ENCODE measurements at regions not wholly inside any gene's neighbourhood (a gene's known extent, or its start where the extent isn't known, plus 50 kb on each side); places are given as distances from the start of the nearest gene placed in this dataset.
A peak's percentile ranks its signal among the peaks of the same experiment; 100 is the strongest.

DNA sequence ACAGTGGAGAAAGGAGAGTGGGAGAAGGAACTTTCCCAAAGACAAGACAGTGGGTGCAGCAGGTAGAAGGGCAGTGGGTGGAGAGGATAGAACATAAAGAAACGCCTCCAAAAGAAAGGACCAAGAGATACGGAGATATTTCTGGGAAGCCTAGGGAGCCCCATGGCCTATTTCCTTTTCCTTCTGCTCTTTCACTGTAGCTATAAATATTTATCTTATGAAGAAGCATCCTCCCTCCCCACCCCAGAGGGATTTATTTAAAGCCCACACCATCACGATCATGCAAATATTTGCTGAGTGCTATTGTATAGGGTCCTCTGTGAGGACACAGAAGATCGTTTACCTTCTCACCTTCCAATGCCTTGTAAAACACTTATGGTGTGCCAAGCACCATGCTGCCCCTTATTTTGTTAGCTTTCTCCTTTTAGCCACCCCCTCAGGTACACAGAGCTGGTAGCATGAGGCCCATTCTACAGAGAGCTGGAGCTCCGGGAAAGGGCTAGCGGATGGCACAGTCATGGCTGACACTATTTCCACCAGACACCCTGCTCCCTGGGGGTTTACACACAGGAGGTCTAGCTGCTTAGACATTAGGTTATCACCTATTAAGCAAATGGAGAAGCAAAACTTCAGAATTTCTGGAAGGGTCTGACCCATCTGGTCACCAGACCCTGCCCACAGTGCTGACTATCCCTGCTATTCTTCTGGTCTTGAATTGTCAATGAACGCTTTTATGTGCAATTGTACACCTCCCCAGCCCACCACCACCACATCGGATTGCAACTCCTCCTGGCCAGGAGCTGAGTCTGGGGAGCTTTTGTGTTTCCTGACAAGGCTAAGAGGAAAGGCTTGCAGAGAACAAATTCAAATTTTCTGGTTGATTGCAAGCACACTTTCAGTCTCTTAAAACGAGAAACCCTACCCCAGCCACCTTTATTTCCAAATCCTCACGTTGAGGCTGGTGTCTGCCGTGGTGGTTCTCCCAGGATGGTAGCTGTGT is 91.8 kb upstream of the KLF7 start:
- DNase-seq = no peak

DNA sequence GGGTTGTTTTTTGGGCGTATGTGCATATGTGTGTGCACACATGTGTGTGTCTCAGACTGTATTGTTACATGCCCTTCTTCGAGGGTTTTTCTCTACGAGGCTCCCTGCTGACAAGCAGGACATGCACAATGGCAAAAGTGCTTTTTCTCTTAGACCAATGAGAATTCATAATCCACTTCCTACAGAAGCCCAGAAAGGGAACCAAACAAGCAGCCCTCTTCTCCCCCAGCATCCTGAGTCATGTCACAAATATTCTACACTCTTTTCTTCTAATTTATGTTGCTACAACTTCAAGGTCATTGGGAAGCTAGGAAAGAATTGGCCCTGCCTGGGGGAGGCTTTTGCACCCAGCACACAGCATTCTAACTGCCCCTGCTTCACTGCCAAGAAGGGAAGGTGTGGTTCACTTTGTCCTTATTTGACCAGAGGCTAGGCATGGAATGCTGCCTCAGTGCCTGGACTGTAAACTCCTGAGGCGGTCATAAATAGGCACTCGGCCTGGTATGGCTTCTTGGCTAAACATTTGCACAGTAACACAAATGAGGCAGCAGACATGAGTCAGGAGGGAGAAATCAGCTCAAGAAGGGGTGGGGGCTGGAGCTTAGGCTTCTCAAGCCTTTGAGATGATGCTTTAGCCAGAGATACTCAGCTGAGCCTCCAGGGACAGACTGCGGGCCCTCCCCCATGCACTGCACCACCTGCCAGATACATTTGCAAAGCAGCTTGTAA is 92.7 kb upstream of the KLF7 start:
- DNase-seq = no peak

DNA sequence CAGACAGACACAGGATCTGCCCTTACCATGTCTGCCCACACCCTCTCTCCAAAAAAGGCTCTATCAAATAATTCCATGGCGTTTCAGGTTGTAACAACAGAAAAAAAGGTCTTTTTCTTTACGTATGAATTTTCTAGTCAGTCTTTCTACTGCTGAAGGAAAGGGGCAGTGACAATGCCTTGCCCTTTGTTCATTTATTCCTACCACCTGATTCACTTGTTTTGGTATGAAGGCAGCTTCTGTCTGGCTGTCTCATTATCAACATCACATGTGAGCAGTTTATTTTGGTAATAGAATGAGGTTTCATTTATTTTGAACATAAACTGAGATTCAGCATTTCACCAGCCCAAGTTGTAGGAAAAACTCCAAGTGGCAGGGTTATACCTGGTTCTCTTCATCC is 94.3 kb upstream of the KLF7 start:
- DNase-seq = no peak

DNA sequence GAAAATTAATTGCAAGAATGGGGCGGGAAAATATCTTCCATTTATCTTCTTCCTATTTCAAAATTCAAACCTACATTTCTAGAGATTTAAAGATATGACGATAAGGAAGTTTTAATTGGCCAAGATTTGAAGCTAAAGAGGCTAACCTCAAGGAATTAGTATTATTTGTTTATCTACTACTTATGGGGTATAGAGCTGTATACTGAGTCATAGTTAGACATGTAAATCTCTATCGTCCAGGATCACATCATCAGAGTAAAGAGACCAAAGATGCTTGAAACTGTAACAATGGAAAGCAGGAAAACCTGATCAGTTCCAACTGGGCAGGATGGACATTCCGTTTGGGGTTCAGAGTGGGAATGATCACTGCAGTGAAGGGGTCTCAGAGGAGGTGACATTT is 95.2 kb upstream of the KLF7 start:
- no peak for DNase-seq

DNA sequence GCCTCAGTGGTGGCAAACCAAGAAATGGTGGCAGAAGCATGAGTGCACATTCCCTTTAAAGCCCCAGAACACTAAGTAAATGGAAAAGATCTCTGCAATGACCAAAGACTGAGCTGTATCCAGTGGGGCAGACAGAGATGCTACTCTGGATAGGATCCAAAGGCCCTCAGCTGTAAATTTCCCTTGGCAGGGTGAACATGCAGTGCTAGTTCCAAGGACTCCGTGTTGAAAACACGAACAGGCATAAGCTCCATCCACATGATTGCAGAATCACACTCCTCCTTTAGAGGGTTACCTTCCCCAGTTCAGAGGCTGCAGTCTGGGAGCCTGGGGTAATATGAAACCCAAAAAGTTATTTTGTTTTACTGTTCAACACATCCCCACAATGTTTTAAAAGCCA is 98.6 kb upstream of the KLF7 start:
- no peak for DNase-seq

DNA sequence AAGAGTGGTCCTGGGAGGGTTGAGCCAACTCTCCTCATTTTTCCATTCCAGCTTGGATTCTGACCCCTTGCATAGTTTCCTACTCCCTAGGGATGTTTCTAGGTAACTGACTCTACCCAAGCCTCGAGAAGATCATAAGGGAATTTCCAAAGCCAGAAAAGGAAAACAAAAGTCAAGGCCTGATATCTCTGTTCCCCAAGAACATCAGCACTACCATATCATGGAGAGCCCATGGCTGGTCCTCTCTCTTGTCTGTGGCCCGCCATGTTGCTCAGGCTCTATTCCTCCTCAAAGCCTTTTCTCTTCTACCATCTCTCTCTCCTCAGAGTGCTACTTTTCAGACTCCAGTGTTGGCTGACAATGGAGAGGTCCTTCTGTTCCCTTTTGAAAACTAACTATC is 99.6 kb upstream of the KLF7 start:
- no peak for DNase-seq

DNA sequence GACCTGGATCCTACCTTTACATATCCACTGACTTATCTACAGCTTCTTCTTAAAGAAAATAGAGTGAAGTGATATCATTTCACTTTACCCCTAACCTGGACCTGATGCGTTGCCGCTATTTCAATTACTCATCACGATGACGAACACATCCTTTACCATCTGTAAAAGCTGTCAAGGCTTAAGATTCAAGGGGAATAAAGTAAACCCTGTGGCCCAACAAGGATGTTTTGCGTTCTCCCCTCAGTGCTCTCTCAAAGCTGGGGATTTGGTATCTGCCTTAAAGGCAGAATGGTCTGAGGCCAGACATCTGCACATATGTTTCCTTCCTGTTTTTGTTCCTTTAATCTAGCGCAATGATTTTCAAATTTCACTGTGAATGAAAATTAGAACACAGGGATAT is 100.1 kb upstream of the KLF7 start:
- no peak for DNase-seq

DNA sequence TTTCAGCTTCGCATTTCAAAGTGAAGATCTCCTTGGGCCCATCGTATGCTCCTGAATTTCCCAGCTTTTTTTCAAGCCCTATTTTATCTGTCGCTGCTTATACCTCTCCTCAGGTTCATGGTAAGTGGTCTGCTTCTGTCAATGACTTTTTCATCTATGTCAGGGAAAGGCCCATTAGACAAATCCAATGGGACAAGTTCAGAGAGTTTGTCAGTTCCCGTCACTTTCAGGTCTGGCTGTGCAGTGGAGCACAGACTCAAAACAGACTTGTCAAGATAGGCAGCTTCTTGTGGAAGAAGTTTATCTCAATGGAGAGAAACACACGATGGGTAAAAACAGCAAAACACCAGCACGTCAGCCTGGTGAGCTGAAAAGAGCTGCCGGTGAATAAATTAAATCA is 100.9 kb upstream of the KLF7 start:
- DNase-seq = no peak

DNA sequence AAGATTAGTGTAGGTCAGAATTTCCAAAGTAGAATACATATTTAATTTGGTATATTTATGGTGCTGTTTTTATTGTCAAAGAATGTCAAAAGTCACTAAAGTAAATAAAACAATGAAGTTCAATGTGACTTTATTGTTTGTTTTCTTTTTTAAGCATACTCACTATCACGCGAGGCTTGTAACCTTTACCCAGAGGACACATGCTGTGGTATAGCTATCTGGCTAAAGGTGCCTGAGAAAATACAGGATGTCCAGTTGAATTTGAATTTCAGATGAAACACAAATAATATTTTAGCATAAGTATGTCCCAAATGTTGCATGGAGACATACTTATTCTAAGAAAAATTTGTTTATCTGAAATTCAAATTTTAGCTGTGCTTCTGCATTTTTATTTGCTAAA is 103.3 kb upstream of the KLF7 start:
- DNase-seq = no peak

DNA sequence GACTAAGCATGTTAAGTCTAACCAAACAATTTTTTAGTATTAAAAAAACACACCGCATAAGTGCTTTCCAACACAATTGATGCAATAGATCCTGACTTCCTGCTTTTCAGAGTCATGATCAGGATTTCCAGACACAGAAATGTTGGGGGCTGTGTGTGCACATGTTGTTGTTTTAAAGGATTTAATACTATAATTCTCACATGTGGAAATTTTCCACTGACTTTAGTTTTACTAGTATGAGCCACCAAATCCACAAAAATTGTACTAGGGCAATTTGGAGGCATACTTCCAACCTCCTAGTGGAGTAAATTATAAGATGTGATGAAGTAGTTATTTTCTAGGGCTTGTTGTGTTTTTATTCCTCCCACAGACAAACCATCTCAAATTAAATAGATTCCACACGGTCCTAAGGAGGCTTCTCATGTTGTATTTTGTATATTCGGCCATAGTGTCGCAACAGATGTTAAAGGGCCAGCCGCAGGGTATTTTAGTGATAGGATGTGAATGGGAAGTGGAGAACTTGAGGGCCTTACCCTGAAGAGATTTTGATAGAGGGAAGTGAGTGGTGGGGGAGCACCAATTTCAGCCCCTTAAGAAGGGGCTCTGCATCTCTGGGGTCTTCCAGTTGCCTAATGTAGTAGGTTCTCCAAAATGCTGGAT is 108.9 kb upstream of the KLF7 start:
- DNase-seq = no peak

DNA sequence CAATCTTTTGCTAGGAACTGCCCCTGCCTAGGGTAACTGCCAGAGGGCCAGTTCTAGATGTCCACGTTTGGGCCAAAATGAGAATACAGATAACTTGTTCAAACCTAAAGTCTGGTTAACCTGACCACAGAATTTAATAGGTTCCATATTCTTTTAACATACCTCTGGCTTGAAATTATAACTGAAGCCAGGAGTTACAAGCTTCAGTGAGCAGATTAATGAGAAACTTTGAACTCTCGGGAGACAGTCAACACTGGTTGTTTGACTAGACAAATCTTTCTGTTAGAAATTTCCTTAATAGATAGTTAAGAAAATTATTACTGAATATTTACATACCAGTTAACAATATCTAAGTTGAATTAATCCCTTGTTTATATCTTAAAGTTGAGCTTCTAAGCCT is 110.0 kb upstream of the KLF7 start:
- no peak for DNase-seq

DNA sequence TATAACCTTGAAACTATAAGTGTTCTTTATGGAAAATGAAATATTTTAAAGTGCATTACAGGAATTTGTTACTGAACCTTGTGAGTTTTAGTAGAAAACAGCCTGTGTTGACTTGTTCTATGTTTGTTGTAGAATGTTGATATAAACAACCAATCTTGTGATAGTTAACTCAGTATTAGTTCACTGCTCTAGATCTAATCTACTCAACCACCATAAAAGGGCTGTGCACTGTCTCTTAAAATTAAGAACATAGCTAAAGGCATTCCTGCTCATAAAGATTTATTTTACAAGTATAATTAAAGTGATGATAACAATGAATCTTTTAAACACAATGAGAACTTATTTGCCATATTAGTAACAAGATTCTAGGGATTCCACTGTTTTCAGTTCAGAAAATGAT is 110.5 kb upstream of the KLF7 start:
- no peak for DNase-seq

DNA sequence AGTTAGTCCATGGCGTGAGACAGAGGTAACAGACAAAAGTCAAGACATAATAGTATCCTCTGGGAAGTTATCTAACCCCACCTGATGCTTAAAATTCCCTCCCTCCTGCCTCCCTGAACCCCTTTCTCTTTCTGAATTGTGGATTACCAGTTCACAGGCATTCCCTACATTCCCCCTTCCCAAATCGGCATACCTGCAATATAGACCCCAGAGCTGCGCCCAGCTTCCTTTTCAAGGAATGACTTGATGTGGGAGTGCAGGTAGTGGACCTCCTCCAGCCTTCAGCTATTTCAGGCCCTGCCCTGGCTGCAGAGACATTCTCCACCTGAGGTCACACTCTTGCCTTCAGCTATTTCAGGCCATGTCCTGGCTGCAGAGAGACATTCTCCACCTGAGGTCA is 111.1 kb upstream of the KLF7 start:
- DNase-seq = no peak

DNA sequence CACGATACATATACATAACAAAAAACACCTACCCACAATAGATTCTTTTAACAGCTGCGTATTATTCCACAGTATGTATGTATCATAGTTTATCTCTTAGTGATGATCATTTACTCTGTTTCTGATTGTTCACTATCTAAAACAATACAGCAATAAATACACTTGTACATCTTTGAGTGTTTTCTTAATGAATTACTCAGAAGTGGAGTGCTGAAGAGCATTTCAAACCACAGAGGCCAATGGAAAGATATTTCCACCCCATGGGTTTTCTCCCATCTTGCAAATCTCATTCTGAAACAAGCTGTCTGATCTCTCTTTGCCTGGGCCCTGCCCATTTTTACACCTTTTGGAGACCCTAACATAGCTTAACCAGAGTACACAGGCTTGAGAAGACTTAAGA is 113.8 kb upstream of the KLF7 start:
- no peak for DNase-seq

DNA sequence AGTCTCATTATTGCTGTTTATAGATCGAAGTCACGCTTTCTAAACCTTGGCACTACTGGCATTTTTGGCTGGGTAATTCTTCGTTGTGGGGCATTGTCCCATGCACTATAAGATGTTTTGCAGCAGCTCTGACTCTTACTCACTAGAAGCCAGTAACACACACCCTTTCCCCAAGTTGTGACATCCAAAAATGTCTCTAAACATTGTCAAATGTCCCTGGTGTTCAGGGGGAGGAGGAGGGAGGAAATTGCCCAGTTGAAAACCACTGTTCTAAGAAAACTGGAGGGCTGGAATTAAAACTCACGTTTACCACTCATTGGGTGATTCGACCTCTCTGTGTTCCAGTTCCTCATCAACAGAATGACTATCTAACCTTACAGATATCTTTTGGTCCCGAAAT is 115.7 kb upstream of the KLF7 start:
- DNase-seq = no peak

DNA sequence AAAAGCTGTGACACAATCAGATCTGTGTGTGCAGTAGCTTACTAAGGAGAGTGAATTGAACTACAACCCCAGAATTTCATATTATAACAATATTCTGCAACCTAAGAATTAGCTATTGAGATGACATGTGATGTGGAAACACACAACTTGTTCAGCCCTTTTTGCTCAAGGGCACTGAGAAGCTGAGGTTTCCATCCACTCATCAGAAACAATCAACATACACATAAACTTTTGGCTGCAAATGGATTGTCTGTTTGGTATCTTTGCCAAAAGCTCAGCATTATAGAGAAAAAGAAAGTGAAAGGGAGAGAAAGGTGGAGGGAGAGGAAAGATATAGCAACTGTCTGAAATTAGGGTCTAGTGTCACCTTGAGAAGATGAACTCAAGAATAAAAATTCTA is 117.2 kb upstream of the KLF7 start:
- no peak for DNase-seq

DNA sequence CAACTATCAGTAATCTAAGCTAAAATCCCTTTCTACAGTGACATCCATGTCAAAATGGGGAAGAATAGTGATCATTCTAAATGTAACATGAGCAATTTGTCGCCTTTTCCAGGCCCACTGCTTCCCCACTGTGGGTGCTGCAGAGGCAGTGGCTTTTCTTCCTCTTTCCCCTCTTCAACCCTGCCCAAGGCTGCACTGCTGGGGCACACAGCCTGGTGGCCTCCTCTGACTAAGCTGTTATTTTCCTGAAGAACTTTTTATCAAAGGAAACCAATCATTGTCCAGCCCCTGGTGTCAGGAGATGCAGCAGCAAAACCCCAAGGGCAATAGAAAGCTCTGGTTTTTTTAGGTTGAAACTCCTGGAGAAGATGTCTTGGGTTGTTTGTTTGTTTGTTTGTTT is 117.6 kb upstream of the KLF7 start:
- peak; percentile 32 for DNase-seq

DNA sequence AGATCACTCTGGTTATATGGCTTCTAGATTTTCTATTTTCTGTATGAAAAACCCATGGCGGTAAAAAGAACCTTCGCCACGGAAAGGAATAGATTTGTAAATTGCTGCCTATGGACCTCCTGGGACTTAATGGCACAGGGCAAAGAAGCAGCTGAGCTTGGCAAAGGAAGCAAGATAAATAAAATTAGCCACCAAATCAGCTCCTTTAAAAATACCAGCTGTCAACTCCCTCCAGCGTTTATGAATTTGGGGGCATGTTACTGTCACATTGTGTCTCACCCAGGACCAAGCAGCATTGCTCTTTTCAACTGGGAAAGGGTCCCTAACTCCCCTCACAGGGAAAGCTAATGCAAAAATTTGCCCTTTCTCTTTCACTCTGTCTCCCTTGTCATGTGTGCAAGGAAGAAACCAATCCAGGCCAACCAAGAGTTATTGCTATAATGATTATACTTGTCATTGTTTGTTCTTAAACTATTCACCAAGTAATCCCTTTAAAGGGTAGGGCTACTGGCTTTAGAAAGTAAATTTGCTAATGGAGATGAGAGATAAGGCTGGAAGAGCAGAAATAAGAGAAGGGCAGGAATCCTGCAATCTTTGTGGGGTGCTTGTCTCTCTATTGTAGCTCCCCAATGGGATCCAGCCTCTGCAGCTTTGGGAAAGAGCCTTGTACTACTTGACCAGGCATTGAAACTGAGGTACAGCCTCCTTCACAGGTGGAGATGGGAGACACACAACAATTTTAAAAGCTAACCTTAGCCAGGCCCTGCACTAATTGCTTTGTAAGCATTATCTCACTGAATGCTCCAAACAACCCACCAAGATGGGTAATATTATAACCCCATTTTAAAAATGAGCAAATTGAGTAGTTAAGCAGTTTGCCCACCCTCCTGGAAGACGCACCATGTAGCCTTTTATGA is 119.1 kb upstream of the KLF7 start:
- DNase-seq = no peak

DNA sequence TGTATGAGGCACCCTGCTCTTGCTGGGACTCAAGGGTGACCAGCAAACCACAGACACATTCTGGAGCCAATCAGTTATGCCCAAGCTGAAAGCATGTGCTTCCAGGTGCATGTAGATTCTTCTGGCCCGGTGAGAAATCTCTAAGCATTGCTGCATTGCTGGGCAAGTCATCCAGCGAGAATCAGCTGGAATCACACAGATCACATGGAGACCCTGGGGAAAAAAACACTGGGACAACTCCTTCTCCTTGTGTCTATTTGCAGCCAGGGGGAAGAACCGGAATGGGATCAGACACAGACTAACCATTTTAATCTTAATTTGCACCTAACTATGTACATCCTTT is 119.7 kb upstream of the KLF7 start:
- no peak for DNase-seq

DNA sequence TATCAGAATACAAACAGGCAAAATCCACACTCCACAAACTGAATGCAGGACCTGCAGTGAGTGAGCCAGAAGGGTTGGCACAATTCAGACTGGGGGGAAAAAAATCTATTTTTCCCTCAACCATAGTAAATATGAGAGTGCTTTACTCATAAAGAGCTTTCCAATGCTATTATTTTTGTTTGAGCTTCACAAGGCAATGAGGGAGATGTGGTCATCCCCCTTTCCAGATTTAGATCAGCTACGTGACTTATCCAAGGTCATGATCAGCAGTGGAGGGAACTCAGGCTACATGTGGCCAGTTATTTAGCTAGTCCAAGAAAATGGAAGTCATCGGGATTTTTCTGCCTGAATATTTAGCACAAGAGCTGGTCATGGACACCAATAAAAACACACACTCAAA is 120.4 kb upstream of the KLF7 start:
- no peak for DNase-seq

DNA sequence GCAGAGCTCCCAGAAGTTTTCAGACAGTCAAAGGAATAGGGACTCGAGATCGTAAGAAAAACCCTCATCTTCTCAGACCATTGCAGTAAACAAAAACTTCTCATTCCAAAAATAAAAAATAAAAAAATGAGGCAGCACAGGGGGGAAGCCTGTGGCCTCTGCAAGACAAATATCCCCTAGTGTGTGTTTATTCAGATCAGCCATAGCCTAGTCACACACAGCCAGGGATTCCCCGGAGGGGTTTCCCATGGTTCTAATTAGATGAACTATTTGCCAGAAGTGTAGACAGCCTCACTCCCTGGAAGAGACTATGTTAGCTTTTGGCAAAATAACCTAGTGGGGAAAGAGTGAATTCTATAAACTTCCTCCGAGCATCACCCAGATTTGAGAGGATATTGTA is 122.9 kb upstream of the KLF7 start:
- DNase-seq = no peak

DNA sequence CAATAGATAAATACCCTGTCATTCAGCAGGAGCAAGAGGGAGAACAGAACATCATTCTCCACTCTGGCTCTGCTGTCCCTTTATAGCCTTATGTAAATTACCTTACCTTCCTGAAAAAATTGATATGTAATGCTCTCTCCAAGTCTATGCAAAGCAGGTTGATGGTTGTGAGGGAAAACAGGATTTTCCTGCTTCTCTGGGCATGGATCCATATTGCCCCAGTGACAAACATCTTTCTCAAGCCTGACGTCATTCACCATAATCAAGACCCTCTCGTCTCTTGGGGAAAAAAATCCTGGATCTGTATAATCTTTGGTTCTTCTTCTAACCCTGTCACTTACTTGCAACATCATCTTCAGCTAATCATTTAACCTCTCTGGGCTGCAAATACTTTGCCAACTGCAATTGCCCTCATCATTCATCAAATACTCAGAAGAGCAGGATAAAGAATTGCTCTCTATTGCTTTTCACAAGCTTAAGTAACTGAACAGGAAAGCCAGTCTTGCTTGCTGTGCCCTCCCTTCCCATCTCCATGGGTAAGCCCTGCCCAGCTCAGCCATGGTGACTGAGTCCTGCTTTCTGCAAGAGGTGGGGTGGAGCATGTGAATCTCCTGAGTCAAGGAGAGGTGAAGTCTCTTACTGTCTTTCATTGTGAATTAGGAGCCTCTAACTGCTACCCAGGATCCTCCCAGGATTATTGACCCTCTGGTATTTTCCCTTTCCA is 123.7 kb upstream of the KLF7 start:
- DNase-seq = no peak

Measured in NK-92 treated with Interleukin-12 subunit alpha and Interleukin-12 subunit beta, amount 100 ng/mL, for 24 hours (cell line).